Keratinocyte (primary cell): ENCODE measurements at regions not wholly inside any gene's neighbourhood (a gene's known extent, or its start where the extent isn't known, plus 50 kb on each side); places are given as distances from the start of the nearest gene placed in this dataset.

Source experiments
- DNase-seq: peaks from one replicate; pipeline ENCODE4 v3.0.0-alpha.2; 2011; ENCODE audit warnings: low read depth, missing footprints, low spot score
- FAIRE-seq: peaks from 2 replicates; lab custom pipeline; 2011; peaks lifted over from hg19 to GRCh38; lab: Jason Lieb, UNC
- H2AFZ ChIP-seq: 2 replicates; pipeline ENCODE4 v1.6.0; 2012; ENCODE audit warnings: low read length, control low read depth, inconsistent platforms; ENCODE audit not compliant: control insufficient read depth
- H3K27ac ChIP-seq: 2 replicates; pipeline ENCODE4 v1.5.1; 2011; ENCODE audit warnings: low read length; ENCODE audit not compliant: control insufficient read depth, insufficient read depth
- H3K27me3 ChIP-seq: 3 replicates; pipeline ENCODE4 v1.6.0; 2011; ENCODE audit warnings: low read length; ENCODE audit not compliant: control insufficient read depth, insufficient read depth; ENCODE audit errors: extremely low read depth
- H3K36me3 ChIP-seq, 2 experiments: 2 replicates in 1 of 2; 3 replicates in 1 of 2; pipeline ENCODE4 v1.5.1; 2011; ENCODE audit warnings: low read length in 2 of 2, mild to moderate bottlenecking in 1 of 2; ENCODE audit not compliant: control insufficient read depth in 2 of 2, insufficient read depth in 2 of 2; ENCODE audit errors: extremely low read depth in 1 of 2
- H3K4me1 ChIP-seq: 3 replicates; pipeline ENCODE4 v1.5.1; 2011; ENCODE audit warnings: low read length; ENCODE audit not compliant: control insufficient read depth, insufficient read depth; ENCODE audit errors: extremely low read depth
- H3K4me2 ChIP-seq: 3 replicates; pipeline ENCODE4 v1.6.0; 2011; ENCODE audit warnings: low read depth, low read length; ENCODE audit not compliant: control insufficient read depth, insufficient read depth; ENCODE audit errors: extremely low read depth
- H3K4me3 ChIP-seq, 3 experiments: fragments of 200-600 bp in 1 of 3; sonication (generic) in 1 of 3; 2 replicates in 2 of 3; 3 replicates in 1 of 3; pipeline ENCODE4 v1.5.1; 2011 to 2016; ENCODE audit warnings: low read length in 3 of 3, mild to moderate bottlenecking in 3 of 3, control low read depth in 2 of 3, inconsistent platforms in 1 of 3, low read depth in 1 of 3, mixed read lengths in 1 of 3, mixed run types in 1 of 3, moderate library complexity in 1 of 3; ENCODE audit not compliant: control insufficient read depth in 2 of 3, insufficient read depth in 2 of 3; ENCODE audit errors: extremely low read depth in 1 of 3
- H3K79me2 ChIP-seq: 2 replicates; pipeline ENCODE4 v1.6.0; 2012; ENCODE audit warnings: low read length; ENCODE audit not compliant: control insufficient read depth, insufficient read depth
- H3K9ac ChIP-seq: 3 replicates; pipeline ENCODE4 v1.6.0; 2011; ENCODE audit warnings: low read length; ENCODE audit not compliant: control insufficient read depth, insufficient read depth; ENCODE audit errors: extremely low read depth
- H3K9me1 ChIP-seq: 3 replicates; pipeline ENCODE4 v1.6.0; 2011; ENCODE audit warnings: low read length; ENCODE audit not compliant: control insufficient read depth, insufficient read depth; ENCODE audit errors: extremely low read depth
- H3K9me3 ChIP-seq: 2 replicates; pipeline ENCODE4 v1.5.1; 2012; ENCODE audit warnings: low read depth, low read length; ENCODE audit not compliant: control insufficient read depth
- H4K20me1 ChIP-seq: 3 replicates; pipeline ENCODE4 v1.6.0; 2011; ENCODE audit warnings: low read length; ENCODE audit not compliant: control insufficient read depth, insufficient read depth; ENCODE audit errors: extremely low read depth
- EZH2 ChIP-seq: IDR thresholded peaks from one replicate; pipeline ENCODE4 v1.6.1; 2012; ENCODE audit warnings: inconsistent platforms, mild to moderate bottlenecking, low read length, moderate library complexity
- dilution Hi-C: fragments of 300-500 bp; cut with MboI; formaldehyde crosslinking; loops from one replicate; pipeline ENCODE4 v1.7.0; 2020; ENCODE audit warnings: low sequenced_read_pairs; ENCODE audit not compliant: extremely low pct_ligation_motif_present
- TF ChIP-seq, protein P1 (sequence below), 3 experiments: IDR thresholded peaks in 1 of 3; conservative IDR thresholded peaks in 1 of 3; optimal IDR thresholded peaks in 1 of 3; 2 replicates in 2 of 3; 3 replicates in 1 of 3; pipeline versions ENCODE3 to v1.5.1; 2011; ENCODE audit warnings: low read length in 3 of 3, mild to moderate bottlenecking in 3 of 3, moderate library complexity in 2 of 3, control low read depth in 1 of 3, inconsistent platforms in 1 of 3; ENCODE audit not compliant: insufficient read depth in 2 of 3; ENCODE audit errors: extremely low read depth in 1 of 3

DNA sequence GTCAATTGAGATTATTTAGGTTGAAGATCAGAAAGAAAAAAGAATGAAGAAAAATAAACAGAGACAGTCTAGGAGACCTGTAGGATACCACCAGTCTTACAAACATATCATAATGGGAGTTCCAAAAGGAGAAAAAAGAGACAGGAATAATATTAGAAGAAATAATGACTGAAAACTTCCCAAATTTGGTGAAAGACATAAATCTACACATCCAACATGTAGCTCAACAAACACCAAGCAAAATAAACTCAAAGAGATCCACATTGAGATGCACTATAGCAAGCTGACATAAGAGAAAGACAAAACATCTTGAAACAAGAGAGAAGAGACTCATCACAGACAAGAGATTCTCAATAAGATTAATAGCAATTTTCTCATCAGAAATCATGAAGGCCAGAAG is 274.0 kb downstream of the TFCP2L1 start:
- H4K20me1 ChIP-seq, result no peaks in the 10 kb centered on the region
- no peaks in the 10 kb centered on the region for H3K79me2 ChIP-seq
- H3K4me1 ChIP-seq, result no peaks in the 10 kb centered on the region
- DNase-seq, result no peak
- no peak overlapping the region for H2AFZ ChIP-seq
- H3K9me1 ChIP-seq, result no peaks in the 10 kb centered on the region
- H3K27ac ChIP-seq, result no peak overlapping the region
- dilution Hi-C loops, result no loop called here
- H3K4me2 ChIP-seq, result no peak overlapping the region
- TF ChIP-seq, protein P1, sequence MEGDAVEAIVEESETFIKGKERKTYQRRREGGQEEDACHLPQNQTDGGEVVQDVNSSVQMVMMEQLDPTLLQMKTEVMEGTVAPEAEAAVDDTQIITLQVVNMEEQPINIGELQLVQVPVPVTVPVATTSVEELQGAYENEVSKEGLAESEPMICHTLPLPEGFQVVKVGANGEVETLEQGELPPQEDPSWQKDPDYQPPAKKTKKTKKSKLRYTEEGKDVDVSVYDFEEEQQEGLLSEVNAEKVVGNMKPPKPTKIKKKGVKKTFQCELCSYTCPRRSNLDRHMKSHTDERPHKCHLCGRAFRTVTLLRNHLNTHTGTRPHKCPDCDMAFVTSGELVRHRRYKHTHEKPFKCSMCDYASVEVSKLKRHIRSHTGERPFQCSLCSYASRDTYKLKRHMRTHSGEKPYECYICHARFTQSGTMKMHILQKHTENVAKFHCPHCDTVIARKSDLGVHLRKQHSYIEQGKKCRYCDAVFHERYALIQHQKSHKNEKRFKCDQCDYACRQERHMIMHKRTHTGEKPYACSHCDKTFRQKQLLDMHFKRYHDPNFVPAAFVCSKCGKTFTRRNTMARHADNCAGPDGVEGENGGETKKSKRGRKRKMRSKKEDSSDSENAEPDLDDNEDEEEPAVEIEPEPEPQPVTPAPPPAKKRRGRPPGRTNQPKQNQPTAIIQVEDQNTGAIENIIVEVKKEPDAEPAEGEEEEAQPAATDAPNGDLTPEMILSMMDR (optimal IDR thresholded peaks at IDR 0.05 in 1 of 3, IDR thresholded peaks at IDR 0.05 in 1 of 3, conservative IDR thresholded peaks at IDR 0.05 in 1 of 3; ENCODE audit: extremely low read depth in 1 of 3, insufficient read depth in 2 of 3, low read length in 3 of 3), result no peak
- no peaks in the 10 kb centered on the region for H3K9me3 ChIP-seq
- no peak for FAIRE-seq
- H3K9ac ChIP-seq, result no peak overlapping the region
- no peaks in the 10 kb centered on the region for H3K36me3 ChIP-seq
- peaks cover 4% of the 10 kb centered on the region for H3K27me3 ChIP-seq
- no peak overlapping the region for H3K4me3 ChIP-seq

DNA sequence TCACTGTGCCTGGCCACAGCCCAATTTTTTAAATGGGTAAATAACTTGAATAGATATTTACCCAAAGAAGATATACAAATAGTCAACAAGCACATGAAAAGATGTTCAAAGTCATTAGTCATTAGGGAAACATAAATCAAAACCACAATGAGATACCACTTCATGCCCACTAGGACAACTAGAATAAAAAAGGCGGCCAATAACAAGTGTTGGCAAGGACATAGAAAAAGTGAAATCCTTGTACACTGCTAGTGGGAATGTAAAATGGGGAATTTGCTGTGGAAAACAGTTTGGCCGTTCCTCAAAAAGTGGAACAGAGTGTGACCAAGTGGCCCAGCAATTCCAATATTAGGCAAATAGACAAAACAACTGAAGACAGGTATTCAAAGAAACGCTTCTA is 270.1 kb downstream of the TFCP2L1 start:
- FAIRE-seq, result no peak
- DNase-seq, result no peak

More for the DNA sequence above, 270.1 kb downstream of the TFCP2L1 start:
- Histone ChIP-seq H3K4me2 (no peak overlapping the region), H3K4me3 (no peak overlapping the region), H2AFZ (no peak overlapping the region), H3K9me1 (no peaks in the 10 kb centered on the region), H3K79me2 (no peaks in the 10 kb centered on the region), H3K36me3 (no peaks in the 10 kb centered on the region), H4K20me1 (no peaks in the 10 kb centered on the region), H3K9ac (no peak overlapping the region), H3K4me1 (no peaks in the 10 kb centered on the region), H3K9me3 (no peaks in the 10 kb centered on the region), H3K27ac (no peak overlapping the region), H3K27me3 (peaks cover 18% of the 10 kb centered on the region)
- dilution Hi-C loops, result no loop called here
- TF ChIP-seq, protein P1 (optimal IDR thresholded peaks at IDR 0.05 in 1 of 3, IDR thresholded peaks at IDR 0.05 in 1 of 3, conservative IDR thresholded peaks at IDR 0.05 in 1 of 3; ENCODE audit: extremely low read depth in 1 of 3, insufficient read depth in 2 of 3, low read length in 3 of 3), result no peak
- no peak for TF ChIP-seq EZH2
